HEK293T (cell line): ENCODE measurements at regions not wholly inside any gene's neighbourhood (a gene's known extent, or its start where the extent isn't known, plus 50 kb on each side); places are given as distances from the start of the nearest gene placed in this dataset.

Experiments
- CTCF ChIA-PET: fragments of 350-600 bp; formaldehyde crosslinking; extraction: SDS; loops from one replicate; lab custom pipeline; 2021; ENCODE audit warnings: antibody characterized with exemption, inconsistent platforms; lab: Yijun Ruan, JAX
- POLR2A ChIA-PET: fragments of 350-600 bp; formaldehyde crosslinking; extraction: SDS; loops from one replicate; lab custom pipeline; 2020; ENCODE audit warnings: antibody characterized with exemption, inconsistent platforms; lab: Yijun Ruan, JAX
- DNase-seq: peaks from one replicate; pipeline ENCODE4 v3.0.0; 2012; ENCODE audit warnings: mixed read lengths; ENCODE audit errors: extremely low spot score
- ARNT ChIP-seq: fragments of 450-650 bp; IDR thresholded peaks from 2 replicates; pipeline ENCODE4 v1.6.1; 2017; ENCODE audit warnings: mild to moderate bottlenecking
- BHLHE40 ChIP-seq: fragments of 450-650 bp; IDR thresholded peaks from 2 replicates; pipeline ENCODE4 v1.6.1; 2016; ENCODE audit warnings: mild to moderate bottlenecking, moderate library complexity, borderline replicate concordance
- CTBP1 ChIP-seq: fragments of 450-650 bp; IDR thresholded peaks from 2 replicates; pipeline ENCODE4 v1.6.1; 2016; ENCODE audit warnings: borderline replicate concordance
- ELF4 ChIP-seq: fragments of 450-650 bp; IDR thresholded peaks from 2 replicates; pipeline ENCODE4 v1.6.1; 2017; ENCODE audit warnings: antibody characterized with exemption
- FOXA1 ChIP-seq: fragments of 450-650 bp; IDR thresholded peaks from 2 replicates; pipeline ENCODE4 v1.6.1; 2016; ENCODE audit warnings: mild to moderate bottlenecking
- FOXK2 ChIP-seq: fragments of 450-650 bp; IDR thresholded peaks from 2 replicates; pipeline ENCODE4 v1.6.1; 2016; ENCODE audit warnings: mild to moderate bottlenecking
- FOXM1 ChIP-seq: fragments of 450-650 bp; IDR thresholded peaks from 2 replicates; pipeline ENCODE4 v1.6.1; 2017; ENCODE audit warnings: mild to moderate bottlenecking, borderline replicate concordance
- HDGF ChIP-seq: fragments of 450-650 bp; IDR thresholded peaks from 2 replicates; pipeline ENCODE4 v1.6.1; 2017; ENCODE audit warnings: antibody characterized with exemption, borderline replicate concordance
- L3MBTL2 ChIP-seq: fragments of 450-650 bp; conservative IDR thresholded peaks from 2 replicates; pipeline ENCODE4 v1.6.1; 2016; ENCODE audit warnings: mild to moderate bottlenecking
- LEF1 ChIP-seq: fragments of 450-650 bp; IDR thresholded peaks from 2 replicates; pipeline ENCODE4 v1.6.1; 2017; ENCODE audit warnings: mild to moderate bottlenecking, borderline replicate concordance
- NFRKB ChIP-seq: fragments of 450-650 bp; IDR thresholded peaks from 2 replicates; pipeline ENCODE4 v1.6.1; 2016; ENCODE audit warnings: mild to moderate bottlenecking, moderate library complexity
- SP1 ChIP-seq: fragments of 450-650 bp; IDR thresholded peaks from 2 replicates; pipeline ENCODE4 v1.6.1; 2017
- SUZ12 ChIP-seq: fragments of 450-650 bp; IDR thresholded peaks from 2 replicates; pipeline ENCODE4 v1.6.1; 2016; ENCODE audit warnings: mild to moderate bottlenecking
- TARDBP ChIP-seq: fragments of 450-650 bp; IDR thresholded peaks from 2 replicates; pipeline ENCODE4 v1.6.1; 2016
- ZNF384 ChIP-seq: fragments of 450-650 bp; IDR thresholded peaks from 2 replicates; pipeline ENCODE4 v1.6.1; 2016
- TF ChIP-seq, protein P1 (sequence below): fragments of 450-650 bp; IDR thresholded peaks from 2 replicates; pipeline ENCODE4 v1.6.1; 2016

DNA sequence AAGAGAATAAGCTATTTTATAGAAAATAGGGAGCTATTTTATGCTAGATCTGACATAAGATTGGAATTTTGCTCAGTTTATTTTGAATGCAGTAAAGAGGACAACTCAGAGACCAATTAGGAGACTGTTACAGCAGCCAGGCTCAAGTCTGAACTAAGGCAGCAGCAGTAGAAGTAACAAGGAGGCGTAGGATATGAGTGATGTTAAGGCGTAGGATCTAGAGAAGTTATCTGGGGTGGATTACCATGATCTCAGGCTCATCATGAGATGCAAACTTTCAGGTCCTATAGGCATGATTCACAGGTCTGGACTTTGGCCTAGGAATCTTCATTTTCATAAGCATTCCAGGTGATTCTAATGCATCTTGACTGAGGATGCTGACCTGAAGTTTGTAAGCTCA, 108.9 kb upstream of the BLID start:
- TF ChIP-seq ZNF384 (no peak), HDGF (no peak), FOXK2 (no peak), ELF4 (no peak), TARDBP (no peak), SP1 (no peak), FOXA1 (no peak), NFRKB (no peak), ARNT (no peak), L3MBTL2 (no peak), BHLHE40 (no peak)
- CTCF ChIA-PET, result no interaction called here
- POLR2A ChIA-PET, result no interaction called here
- DNase-seq, result no peak

DNA sequence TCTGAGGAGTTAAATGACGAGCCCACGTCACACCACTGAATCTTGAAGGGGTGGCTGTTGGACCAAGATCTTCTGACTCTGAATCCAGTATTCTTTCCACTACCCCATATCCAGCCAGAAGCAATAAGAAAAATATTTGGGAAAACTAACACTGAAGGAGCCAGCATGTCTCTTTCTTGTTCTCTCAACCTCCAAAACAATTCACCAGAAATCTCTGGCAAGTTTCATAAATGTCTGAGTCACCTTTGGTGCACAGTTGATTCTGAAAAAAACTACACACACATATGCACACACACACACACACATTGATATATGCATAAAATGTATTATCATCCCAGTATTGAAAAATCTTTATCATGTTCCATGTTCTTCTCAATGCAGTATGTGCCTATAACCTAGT, 104.3 kb upstream of the BLID start:
- DNase-seq, result no peak
- ChIA-PET CTCF (interaction anchor here (0.7 kb wide), 1 partner anchor 221 kb away, joined by 3 read pairs; no protein-coding TSS in a partner anchor), POLR2A (no interaction called here)
- TF ChIP-seq, protein P1, sequence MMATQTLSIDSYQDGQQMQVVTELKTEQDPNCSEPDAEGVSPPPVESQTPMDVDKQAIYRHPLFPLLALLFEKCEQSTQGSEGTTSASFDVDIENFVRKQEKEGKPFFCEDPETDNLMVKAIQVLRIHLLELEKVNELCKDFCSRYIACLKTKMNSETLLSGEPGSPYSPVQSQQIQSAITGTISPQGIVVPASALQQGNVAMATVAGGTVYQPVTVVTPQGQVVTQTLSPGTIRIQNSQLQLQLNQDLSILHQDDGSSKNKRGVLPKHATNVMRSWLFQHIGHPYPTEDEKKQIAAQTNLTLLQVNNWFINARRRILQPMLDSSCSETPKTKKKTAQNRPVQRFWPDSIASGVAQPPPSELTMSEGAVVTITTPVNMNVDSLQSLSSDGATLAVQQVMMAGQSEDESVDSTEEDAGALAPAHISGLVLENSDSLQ, result no peak
- TF ChIP-seq ZNF384 (no peak), L3MBTL2 (no peak), NFRKB (no peak), ELF4 (no peak), ARNT (no peak), BHLHE40 (no peak), FOXM1 (no peak), SP1 (no peak), HDGF (no peak), FOXA1 (no peak), TARDBP (no peak), LEF1 (no peak), FOXK2 (no peak), CTBP1 (no peak), SUZ12 (no peak)

DNA sequence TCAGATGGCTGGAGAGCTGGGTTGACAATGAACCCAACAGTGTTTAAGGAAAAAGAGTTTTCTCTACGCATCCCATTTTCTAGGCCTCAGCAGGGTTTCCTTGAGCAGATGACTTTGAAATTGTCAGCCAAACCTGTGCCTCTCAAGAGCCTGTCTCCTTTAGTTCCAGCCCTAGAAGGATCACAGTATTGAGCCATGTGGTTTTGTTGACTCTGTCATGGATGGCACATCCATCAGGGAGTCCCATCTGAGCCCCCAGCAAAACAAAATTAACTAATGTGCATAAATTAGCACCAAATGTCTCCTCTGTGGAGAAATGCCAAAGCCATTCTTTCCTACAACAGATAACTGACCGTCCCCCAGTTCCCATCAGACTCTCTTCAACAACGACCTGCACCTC, 103.8 kb upstream of the BLID start:
- ChIA-PET CTCF (interaction anchor here (0.7 kb wide), 1 partner anchor 222 kb away, joined by 3 read pairs; no protein-coding TSS in a partner anchor), POLR2A (no interaction called here)
- TF ChIP-seq HDGF (no peak), FOXM1 (no peak), FOXK2 (no peak)
- DNase-seq, result no peak

DNA sequence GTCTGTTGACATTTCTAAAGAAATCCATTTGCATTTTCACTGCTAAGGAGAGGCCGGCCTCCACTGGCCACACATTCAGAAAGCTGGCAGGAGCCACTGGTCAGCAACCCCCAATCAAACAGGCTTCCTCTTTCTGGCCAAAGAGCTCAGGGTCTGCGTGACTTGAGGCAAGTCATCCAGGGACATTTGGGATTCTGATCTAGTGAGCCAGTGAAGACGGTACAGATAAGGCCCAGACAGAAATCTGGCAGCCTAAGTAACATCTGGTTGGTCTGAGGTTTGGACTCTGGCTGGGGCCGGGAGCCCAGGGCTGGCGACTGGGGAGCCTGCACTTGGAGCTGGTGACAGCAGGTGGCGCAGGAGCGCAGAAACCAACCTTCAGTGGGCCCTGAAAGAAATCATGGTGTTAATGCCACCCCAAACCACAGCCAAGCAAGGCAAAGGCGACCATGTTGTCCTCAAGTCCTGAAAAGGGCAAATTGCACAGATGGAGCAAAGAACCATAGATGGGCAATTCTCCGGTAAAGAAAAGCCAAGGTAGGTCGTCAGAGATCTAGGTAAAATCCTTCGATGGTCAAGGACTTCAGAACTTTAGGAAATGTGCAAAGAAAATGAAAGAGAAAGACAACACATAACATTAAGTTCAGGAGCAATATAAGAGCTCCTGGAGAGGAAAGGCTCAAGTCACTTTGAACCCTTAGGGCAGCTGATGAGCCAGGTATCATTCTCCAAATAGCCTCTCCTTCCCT, 99.4 kb upstream of the BLID start:
- ChIA-PET CTCF (interaction anchor here (0.6 to 2.0 kb wide), 11 partner anchors 9 to 560 kb away, joined by 3 to 7 read pairs (median 3); no protein-coding TSS in a partner anchor), POLR2A (no interaction called here)
- TF ChIP-seq CTBP1 (no peak), SUZ12 (no peak), ARNT (no peak), NFRKB (no peak), FOXM1 (no peak), TARDBP (no peak), FOXK2 (no peak), SP1 (no peak), FOXA1 (no peak), ZNF384 (no peak), BHLHE40 (no peak), ELF4 (no peak), L3MBTL2 (no peak), HDGF (no peak), LEF1 (no peak)
- TF ChIP-seq, protein P1, result no peak
- DNase-seq, result peak; percentile 66

DNA sequence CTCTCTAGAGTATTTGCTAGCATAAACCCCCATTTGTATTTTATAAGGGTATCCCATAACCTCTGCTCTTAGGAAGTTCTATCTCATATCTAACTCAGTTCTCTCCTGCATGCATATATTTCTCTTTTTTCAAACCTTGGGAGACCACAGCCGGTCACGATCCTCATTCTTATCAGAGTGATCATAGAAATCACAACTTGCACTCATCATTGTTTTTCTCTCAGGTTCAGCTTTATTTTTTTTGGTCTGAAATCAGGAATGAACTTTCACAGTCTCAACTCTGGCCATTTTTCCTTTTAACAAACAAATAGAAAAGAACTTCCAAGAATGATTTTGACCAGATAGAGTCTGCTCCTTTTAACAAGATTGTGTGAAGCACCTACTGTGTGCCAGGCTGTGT, 98.6 kb upstream of the BLID start:
- DNase-seq, result no peak

DNA sequence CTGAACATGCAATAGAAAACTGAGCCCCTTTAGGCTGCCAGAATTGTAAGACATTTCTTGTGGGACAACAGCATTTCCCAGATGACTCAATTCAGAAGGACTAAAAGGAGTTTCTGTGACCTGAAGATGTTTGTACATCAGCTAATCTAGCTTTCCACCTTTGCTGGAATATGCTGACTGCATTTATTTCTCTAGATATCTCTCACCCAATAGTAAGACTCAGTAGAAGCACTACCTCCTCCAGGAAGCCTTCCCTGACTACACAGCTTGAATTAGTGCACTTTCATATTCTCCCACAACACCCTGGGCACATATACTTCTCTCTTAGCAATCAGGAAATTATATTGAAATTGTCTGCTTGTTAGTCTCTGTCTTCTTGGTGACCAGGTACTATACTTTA, 98.1 kb upstream of the BLID start:
- TF ChIP-seq ARNT, result no peak
- no peak for TF ChIP-seq FOXA1
- TF ChIP-seq ELF4, result no peak
- no peak for TF ChIP-seq LEF1
- no peak for TF ChIP-seq SP1
- no peak for TF ChIP-seq HDGF
- TF ChIP-seq ZNF384, result no peak
- no peak for TF ChIP-seq CTBP1
- TF ChIP-seq, protein P1, result no peak
- no peak for TF ChIP-seq SUZ12
- TF ChIP-seq FOXM1, result no peak
- TF ChIP-seq NFRKB, result no peak
- CTCF ChIA-PET, result interaction anchor here (1.4 kb wide), 1 partner anchor 11 kb away, joined by 6 read pairs; no protein-coding TSS in a partner anchor
- DNase-seq, result no peak
- POLR2A ChIA-PET, result no interaction called here

More for the DNA sequence above, 98.6 kb upstream of the BLID start:
- ChIA-PET POLR2A (no interaction called here), CTCF (interaction anchor here (0.6 to 1.7 kb wide), 6 partner anchors 12 to 559 kb away, joined by 3 to 7 read pairs (median 3); no protein-coding TSS in a partner anchor)
- TF ChIP-seq, protein P1, result no peak
- TF ChIP-seq L3MBTL2, result no peak
- no peak for TF ChIP-seq FOXK2
- TF ChIP-seq CTBP1, result no peak
- no peak for TF ChIP-seq SUZ12
- no peak for TF ChIP-seq BHLHE40
